ENCODE measurements at regions not wholly inside any gene's neighbourhood (a gene's known extent, or its start where the extent isn't known, plus 50 kb on each side); places are given as distances from the start of the nearest gene placed in this dataset.

DNA sequence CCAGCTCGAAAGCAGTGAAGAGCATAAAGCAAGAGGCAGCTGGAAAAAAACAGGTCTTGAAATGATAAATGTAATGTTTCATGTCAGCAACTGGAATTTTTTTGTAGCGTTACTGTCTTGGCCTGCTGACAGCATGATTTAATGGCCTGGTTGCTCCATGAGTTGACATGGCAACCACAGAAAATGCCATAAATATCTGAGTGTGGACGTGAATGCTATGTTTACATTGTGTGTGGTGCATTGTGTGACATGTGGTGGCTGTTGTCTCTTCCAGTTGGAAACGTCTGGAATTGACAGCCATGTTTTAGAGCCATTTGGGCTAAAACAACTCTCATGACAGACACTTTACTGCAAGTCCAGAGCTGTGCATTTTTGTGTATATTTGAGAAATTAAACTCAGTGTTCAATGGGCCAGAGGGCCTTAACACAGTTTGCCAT, 170.0 kb downstream of the FOXA2 start:
- TF ChIP-seq POLR2AphosphoS5 (IDR thresholded peaks at IDR 0.05) (no peak), EP300 (IDR thresholded peaks at IDR 0.05) (no peak), POLR2A (IDR thresholded peaks at IDR 0.05) (no peak)
- TF ChIP-seq, protein P1, sequence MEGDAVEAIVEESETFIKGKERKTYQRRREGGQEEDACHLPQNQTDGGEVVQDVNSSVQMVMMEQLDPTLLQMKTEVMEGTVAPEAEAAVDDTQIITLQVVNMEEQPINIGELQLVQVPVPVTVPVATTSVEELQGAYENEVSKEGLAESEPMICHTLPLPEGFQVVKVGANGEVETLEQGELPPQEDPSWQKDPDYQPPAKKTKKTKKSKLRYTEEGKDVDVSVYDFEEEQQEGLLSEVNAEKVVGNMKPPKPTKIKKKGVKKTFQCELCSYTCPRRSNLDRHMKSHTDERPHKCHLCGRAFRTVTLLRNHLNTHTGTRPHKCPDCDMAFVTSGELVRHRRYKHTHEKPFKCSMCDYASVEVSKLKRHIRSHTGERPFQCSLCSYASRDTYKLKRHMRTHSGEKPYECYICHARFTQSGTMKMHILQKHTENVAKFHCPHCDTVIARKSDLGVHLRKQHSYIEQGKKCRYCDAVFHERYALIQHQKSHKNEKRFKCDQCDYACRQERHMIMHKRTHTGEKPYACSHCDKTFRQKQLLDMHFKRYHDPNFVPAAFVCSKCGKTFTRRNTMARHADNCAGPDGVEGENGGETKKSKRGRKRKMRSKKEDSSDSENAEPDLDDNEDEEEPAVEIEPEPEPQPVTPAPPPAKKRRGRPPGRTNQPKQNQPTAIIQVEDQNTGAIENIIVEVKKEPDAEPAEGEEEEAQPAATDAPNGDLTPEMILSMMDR (IDR thresholded peaks at IDR 0.05) = no peak

Measured in upper lobe of left lung (tissue), 4 donors.